ENCODE measurements at regions not wholly inside any gene's neighbourhood (a gene's known extent, or its start where the extent isn't known, plus 50 kb on each side); places are given as distances from the start of the nearest gene placed in this dataset.

DNA sequence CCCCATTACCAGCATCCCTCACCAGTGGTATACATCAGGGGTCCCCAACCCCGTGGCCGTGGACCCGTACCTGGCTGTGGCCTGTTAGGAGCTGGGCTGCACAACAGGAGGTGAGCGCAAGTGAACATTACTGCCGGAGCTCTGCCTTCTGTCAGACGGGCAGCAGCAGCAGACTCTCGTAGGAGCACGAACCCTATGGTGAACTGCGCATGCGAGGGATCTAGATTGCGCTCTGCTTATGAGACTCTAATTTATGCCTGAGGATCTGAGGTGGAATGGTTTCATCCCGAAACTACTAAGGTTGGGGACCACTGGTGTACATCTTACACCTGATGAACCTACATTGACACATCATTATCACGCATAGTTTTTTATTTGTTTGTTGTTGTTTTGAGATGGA is 52.8 kb upstream of the DHX15 start:
- TF ChIP-seq, protein P1, sequence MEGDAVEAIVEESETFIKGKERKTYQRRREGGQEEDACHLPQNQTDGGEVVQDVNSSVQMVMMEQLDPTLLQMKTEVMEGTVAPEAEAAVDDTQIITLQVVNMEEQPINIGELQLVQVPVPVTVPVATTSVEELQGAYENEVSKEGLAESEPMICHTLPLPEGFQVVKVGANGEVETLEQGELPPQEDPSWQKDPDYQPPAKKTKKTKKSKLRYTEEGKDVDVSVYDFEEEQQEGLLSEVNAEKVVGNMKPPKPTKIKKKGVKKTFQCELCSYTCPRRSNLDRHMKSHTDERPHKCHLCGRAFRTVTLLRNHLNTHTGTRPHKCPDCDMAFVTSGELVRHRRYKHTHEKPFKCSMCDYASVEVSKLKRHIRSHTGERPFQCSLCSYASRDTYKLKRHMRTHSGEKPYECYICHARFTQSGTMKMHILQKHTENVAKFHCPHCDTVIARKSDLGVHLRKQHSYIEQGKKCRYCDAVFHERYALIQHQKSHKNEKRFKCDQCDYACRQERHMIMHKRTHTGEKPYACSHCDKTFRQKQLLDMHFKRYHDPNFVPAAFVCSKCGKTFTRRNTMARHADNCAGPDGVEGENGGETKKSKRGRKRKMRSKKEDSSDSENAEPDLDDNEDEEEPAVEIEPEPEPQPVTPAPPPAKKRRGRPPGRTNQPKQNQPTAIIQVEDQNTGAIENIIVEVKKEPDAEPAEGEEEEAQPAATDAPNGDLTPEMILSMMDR (IDR thresholded peaks at IDR 0.05; ENCODE audit: poor library complexity): no peak
- no peak for TF ChIP-seq EZH2 (IDR thresholded peaks at IDR 0.05; ENCODE audit: borderline replicate concordance)

Measured in hepatocyte (in vitro differentiated cells).